ENCODE measurements at regions not wholly inside any gene's neighbourhood (a gene's known extent, or its start where the extent isn't known, plus 50 kb on each side); places are given as distances from the start of the nearest gene placed in this dataset.

DNA sequence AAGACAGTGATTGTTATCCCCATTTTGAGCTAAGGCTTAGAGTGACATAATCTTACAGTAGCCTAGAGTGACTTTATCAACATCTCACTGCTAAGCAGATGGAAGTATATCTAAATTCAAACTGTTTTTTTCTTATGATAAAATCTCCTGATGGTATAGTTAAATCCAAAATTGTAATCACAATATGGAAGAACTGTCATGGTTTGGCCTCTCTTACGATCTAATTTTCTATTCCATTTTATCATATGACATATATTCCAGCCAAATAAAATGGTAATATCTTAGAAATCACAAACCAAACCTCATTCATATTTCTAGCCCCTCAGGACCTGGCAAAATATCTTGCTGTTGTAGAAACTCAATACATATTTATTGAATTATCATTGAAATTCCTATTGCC is 864.7 kb downstream of the SLC6A15 start:
- no peaks in the 10 kb centered on the region for H3K36me3 ChIP-seq (ENCODE audit: control insufficient read depth, insufficient read depth, low read length)
- no peak overlapping the region for H3K4me3 ChIP-seq (ENCODE audit: low read depth, low read length)
- no peak for FAIRE-seq
- H3K27me3 ChIP-seq (ENCODE audit: control insufficient read depth, insufficient read depth, low read length), result no peaks in the 10 kb centered on the region
- DNase-seq (ENCODE audit: low read depth), result no peak
- TF ChIP-seq, protein P1, sequence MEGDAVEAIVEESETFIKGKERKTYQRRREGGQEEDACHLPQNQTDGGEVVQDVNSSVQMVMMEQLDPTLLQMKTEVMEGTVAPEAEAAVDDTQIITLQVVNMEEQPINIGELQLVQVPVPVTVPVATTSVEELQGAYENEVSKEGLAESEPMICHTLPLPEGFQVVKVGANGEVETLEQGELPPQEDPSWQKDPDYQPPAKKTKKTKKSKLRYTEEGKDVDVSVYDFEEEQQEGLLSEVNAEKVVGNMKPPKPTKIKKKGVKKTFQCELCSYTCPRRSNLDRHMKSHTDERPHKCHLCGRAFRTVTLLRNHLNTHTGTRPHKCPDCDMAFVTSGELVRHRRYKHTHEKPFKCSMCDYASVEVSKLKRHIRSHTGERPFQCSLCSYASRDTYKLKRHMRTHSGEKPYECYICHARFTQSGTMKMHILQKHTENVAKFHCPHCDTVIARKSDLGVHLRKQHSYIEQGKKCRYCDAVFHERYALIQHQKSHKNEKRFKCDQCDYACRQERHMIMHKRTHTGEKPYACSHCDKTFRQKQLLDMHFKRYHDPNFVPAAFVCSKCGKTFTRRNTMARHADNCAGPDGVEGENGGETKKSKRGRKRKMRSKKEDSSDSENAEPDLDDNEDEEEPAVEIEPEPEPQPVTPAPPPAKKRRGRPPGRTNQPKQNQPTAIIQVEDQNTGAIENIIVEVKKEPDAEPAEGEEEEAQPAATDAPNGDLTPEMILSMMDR (IDR thresholded peaks at IDR 0.05; ENCODE audit: insufficient read depth, low read length, severe bottlenecking), result no peak

- DNase-seq (ENCODE audit: low read depth) (no peak), FAIRE-seq (no peak)
Observed at GRCh38 chr12:84046859-84047258, 865.7 kb downstream of the SLC6A15 start.

DNA sequence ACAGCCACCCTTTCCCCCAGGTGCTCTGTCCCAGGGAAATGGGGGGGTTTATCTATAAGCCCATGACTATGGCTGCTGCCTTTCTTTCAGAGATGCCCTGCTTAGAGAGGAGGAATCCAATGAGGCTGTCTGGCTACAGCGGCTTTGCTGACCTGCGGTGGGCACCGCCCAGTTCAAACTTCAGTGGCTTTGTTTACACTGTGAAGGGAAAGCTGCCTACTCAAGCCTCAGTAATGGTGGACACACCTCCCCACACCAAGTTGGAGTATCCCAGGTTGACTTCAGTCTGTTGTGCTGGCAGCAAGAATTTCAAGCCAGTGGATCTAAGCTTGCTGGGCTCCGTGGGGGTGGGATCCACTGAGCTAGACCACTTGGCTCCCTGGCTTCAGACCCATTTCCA is 869.2 kb downstream of the SLC6A15 start:
- FAIRE-seq, result no peak
- TF ChIP-seq, protein P1 (IDR thresholded peaks at IDR 0.05; ENCODE audit: insufficient read depth, low read length, severe bottlenecking), result no peak

More at GRCh38 chr12:84046859-84047258, 865.7 kb downstream of the SLC6A15 start:
- Histone ChIP-seq H3K27me3 (ENCODE audit: control insufficient read depth, insufficient read depth, low read length) (no peaks in the 10 kb centered on the region), H3K4me3 (ENCODE audit: low read depth, low read length) (no peak overlapping the region), H3K36me3 (ENCODE audit: control insufficient read depth, insufficient read depth, low read length) (no peaks in the 10 kb centered on the region)
- TF ChIP-seq, protein P1 (IDR thresholded peaks at IDR 0.05; ENCODE audit: insufficient read depth, low read length, severe bottlenecking), result no peak

DNA sequence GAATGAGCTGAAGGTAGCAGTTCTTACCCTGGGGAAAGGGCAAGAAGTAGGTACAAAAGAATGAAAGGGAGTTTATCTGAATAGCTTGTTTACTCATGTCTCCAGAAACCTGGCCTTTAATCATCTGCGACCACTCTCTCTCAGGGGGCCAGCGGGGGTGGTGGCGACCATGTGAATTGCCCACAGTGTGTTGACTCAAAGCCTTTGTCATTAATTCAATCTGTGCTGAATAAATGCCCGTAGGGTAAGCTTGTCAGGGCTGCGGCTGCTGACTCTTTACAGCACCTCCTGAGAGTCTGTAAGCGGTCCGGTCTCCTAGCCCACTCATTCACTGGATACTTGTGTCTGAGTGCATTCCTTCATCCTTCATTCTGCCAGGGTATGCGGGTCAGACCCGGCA is 874.4 kb downstream of the SLC6A15 start:
- Histone ChIP-seq H3K4me3 (ENCODE audit: low read depth, low read length) (no peak overlapping the region), H3K27me3 (ENCODE audit: control insufficient read depth, insufficient read depth, low read length) (no peaks in the 10 kb centered on the region), H3K36me3 (ENCODE audit: control insufficient read depth, insufficient read depth, low read length) (no peaks in the 10 kb centered on the region)
- DNase-seq (ENCODE audit: low read depth) (peak; percentile 40), FAIRE-seq (no peak)
- TF ChIP-seq, protein P1 (IDR thresholded peaks at IDR 0.05; ENCODE audit: insufficient read depth, low read length, severe bottlenecking), result no peak

More for the DNA sequence above, 869.2 kb downstream of the SLC6A15 start:
- no peak for DNase-seq (ENCODE audit: low read depth)
- Histone ChIP-seq H3K36me3 (ENCODE audit: control insufficient read depth, insufficient read depth, low read length) (no peaks in the 10 kb centered on the region), H3K4me3 (ENCODE audit: low read depth, low read length) (no peak overlapping the region), H3K27me3 (ENCODE audit: control insufficient read depth, insufficient read depth, low read length) (no peaks in the 10 kb centered on the region)

- Histone ChIP-seq H3K4me3 (ENCODE audit: low read depth, low read length) (no peak overlapping the region), H3K36me3 (ENCODE audit: control insufficient read depth, insufficient read depth, low read length) (no peaks in the 10 kb centered on the region), H3K27me3 (ENCODE audit: control insufficient read depth, insufficient read depth, low read length) (no peaks in the 10 kb centered on the region)
- no peak for FAIRE-seq
- no peak for DNase-seq (ENCODE audit: low read depth)
- TF ChIP-seq, protein P1 (IDR thresholded peaks at IDR 0.05; ENCODE audit: insufficient read depth, low read length, severe bottlenecking), result no peak
Observed at GRCh38 chr12:84036912-84037311, 875.7 kb downstream of the SLC6A15 start.

- DNase-seq (ENCODE audit: low read depth) (no peak), FAIRE-seq (no peak)
- no peaks in the 10 kb centered on the region for H3K36me3 ChIP-seq (ENCODE audit: control insufficient read depth, insufficient read depth, low read length)
- TF ChIP-seq, protein P1 (IDR thresholded peaks at IDR 0.05; ENCODE audit: insufficient read depth, low read length, severe bottlenecking), result no peak
- no peaks in the 10 kb centered on the region for H3K27me3 ChIP-seq (ENCODE audit: control insufficient read depth, insufficient read depth, low read length)
- no peak overlapping the region for H3K4me3 ChIP-seq (ENCODE audit: low read depth, low read length)
Observed at GRCh38 chr12:84035766-84036165, 876.8 kb downstream of the SLC6A15 start.

Data from bronchial epithelial cell (primary cell).